NB4 (cell line): ENCODE measurements at regions not wholly inside any gene's neighbourhood (a gene's known extent, or its start where the extent isn't known, plus 50 kb on each side); places are given as distances from the start of the nearest gene placed in this dataset.

Experiments used
- DNase-seq: peaks from one replicate; pipeline ENCODE4 v3.0.0; 2010; ENCODE audit warnings: low read depth
- H3K4me3 ChIP-seq: one replicate; pipeline ENCODE4 v1.5.1; 2011; ENCODE audit warnings: mild to moderate bottlenecking, low read depth, low read length, moderate library complexity
- MYC ChIP-seq: IDR thresholded peaks from 2 replicates; pipeline ENCODE4 v1.6.1; 2011; ENCODE audit warnings: low read depth, low read length
- POLR2A ChIP-seq: IDR thresholded peaks from 2 replicates; pipeline ENCODE4 v1.6.1; 2011; ENCODE audit warnings: mild to moderate bottlenecking; ENCODE audit not compliant: insufficient read length; ENCODE audit errors: extremely low read depth
- TF ChIP-seq, protein P1 (sequence below): IDR thresholded peaks from 2 replicates; pipeline ENCODE4 v1.6.1; 2011; ENCODE audit warnings: low read depth, low read length
- TF ChIP-seq, protein P2 (sequence below): IDR thresholded peaks from one replicate; pipeline ENCODE4 v1.5.1; 2012; ENCODE audit warnings: low read depth, low read length

DNA sequence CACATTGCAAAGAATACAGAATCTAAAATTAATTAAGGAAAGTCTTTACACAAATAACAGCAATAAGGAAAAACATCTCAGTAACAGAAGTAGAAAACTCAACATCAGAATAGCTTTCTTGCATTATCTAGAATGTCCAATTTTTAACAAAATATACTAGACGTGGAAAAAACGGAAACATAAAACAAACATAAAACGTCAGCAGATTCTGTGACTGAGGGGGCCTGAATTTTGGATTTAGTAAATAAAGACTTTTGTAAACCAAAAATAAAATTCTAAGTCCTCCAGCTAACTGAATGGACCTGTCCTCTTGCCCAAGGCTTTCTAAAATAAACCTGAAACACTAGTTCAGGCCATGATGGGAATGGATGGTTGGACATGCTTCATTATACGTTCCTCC lies 773.5 kb upstream of the LRRTM1 start:
- DNase-seq, result no peak
- TF ChIP-seq, protein P1, sequence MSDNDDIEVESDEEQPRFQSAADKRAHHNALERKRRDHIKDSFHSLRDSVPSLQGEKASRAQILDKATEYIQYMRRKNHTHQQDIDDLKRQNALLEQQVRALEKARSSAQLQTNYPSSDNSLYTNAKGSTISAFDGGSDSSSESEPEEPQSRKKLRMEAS, result no peak
- TF ChIP-seq, protein P2, sequence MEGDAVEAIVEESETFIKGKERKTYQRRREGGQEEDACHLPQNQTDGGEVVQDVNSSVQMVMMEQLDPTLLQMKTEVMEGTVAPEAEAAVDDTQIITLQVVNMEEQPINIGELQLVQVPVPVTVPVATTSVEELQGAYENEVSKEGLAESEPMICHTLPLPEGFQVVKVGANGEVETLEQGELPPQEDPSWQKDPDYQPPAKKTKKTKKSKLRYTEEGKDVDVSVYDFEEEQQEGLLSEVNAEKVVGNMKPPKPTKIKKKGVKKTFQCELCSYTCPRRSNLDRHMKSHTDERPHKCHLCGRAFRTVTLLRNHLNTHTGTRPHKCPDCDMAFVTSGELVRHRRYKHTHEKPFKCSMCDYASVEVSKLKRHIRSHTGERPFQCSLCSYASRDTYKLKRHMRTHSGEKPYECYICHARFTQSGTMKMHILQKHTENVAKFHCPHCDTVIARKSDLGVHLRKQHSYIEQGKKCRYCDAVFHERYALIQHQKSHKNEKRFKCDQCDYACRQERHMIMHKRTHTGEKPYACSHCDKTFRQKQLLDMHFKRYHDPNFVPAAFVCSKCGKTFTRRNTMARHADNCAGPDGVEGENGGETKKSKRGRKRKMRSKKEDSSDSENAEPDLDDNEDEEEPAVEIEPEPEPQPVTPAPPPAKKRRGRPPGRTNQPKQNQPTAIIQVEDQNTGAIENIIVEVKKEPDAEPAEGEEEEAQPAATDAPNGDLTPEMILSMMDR, result no peak
- TF ChIP-seq MYC, result no peak
- TF ChIP-seq POLR2A, result no peak
- H3K4me3 ChIP-seq, result no peak overlapping the region

DNA sequence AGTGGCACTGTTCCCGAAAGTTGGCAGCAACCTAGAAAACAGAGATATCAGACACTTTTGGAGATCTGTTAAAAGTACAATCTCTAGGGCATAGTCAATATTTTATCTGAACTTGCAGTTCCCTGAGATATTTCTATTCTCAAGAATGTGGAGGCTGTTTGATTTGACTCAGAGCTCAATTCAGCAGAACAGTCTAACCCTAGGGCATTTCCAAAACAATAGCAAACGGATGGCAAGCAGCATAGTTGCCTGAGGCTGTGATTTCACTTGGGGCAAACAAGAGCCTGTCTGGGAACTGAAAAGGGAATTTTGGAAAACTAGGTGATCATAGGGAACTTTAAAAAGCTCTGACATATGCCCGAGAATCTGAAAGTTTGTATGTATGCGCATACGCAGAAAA lies 772.8 kb upstream of the LRRTM1 start:
- no peak overlapping the region for H3K4me3 ChIP-seq
- TF ChIP-seq MYC, result no peak
- DNase-seq, result no peak

DNA sequence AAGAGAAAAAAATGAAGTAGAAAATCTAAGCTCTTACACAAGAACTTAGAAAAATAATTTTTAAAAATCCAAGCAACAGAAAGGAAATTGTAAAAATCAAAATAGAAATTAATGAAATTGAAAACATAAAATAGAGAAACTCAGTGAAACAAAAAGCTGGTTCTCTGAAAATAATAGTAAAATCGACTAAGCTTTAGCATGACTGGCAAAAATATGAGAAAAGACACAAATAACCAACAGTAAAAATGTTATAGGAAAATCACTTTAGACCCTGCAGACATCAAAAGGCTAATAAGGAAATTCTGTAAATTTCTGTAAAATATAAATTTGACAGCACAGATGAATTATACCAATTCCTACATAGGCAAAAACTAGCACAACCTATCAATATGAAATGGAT lies 768.9 kb upstream of the LRRTM1 start:
- TF ChIP-seq POLR2A (no peak), MYC (no peak)
- TF ChIP-seq, protein P1, result no peak
- TF ChIP-seq, protein P2, result no peak
- DNase-seq, result no peak
- H3K4me3 ChIP-seq, result no peak overlapping the region

DNA sequence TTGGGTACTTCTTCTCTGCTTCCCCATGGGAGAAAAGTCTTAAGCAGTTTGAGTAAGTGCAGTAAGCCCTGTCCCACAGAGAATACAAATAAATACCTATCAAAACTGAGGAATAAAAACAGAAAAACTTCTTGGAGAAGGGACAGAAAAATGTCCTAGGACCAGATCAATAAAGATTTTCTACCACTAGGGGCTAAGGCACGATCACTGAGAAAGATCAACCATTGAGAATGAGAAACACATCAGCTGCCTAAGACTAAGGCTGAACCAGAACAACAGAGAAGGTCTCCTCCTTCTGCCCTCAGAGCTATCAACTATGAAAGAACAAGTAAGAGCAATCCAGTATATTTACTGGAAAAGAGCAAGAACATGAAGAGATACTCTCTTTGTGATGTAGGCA lies 763.6 kb upstream of the LRRTM1 start:
- TF ChIP-seq MYC (no peak), POLR2A (no peak)
- TF ChIP-seq, protein P1, result no peak
- TF ChIP-seq, protein P2, result no peak
- H3K4me3 ChIP-seq, result no peak overlapping the region
- no peak for DNase-seq

DNA sequence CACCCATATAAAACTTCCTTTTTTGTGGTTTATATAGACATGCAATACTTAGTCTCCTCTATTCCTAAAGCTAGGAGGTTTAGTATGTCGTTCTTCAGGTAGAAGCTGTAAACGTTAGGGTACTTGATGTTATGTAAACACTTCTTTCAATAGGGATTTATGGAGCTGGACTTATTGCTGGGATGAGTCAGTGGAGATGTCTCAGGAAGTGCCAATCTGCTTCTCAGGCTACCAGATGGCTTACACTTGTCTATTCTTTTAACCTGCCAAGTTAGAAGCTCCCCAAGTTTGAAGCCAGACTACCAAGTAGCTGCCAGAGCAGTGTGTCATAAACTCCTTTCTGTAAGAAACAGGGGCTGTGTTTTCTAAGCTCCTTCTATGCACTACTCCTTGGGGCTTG lies 756.5 kb upstream of the LRRTM1 start:
- DNase-seq, result no peak
- TF ChIP-seq, protein P2, result no peak
- TF ChIP-seq, protein P1, result no peak
- TF ChIP-seq POLR2A, result no peak
- no peak for TF ChIP-seq MYC

DNA sequence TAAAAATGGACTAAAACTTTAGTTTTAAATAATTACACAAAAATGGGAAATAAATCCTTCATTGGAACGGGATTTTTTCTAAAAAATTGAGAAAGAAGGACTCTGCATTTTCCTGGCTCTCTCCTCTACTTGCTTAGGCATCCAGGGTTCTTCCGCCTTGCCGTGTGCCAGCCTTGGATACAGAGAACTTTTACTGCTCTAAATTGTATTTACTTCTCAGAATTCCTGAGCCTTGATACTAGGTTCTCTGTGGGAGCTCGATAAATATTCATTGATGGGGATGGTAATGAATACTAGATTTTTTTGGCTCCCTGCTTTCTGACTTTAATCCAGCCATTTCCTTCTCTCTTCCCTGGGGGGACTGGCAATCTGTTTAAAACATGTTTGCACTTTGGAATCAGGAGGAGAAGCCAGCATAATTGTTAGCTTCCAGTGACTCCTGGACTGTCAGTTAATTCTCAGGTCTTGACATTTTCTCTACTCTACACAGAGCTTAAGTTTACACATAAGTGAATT lies 746.1 kb upstream of the LRRTM1 start:
- DNase-seq, result no peak
- no peak overlapping the region for H3K4me3 ChIP-seq
- TF ChIP-seq, protein P2, result no peak
- no peak for TF ChIP-seq POLR2A
- TF ChIP-seq MYC, result no peak
- TF ChIP-seq, protein P1, result no peak

More for the DNA sequence above, 756.5 kb upstream of the LRRTM1 start:
- H3K4me3 ChIP-seq, result no peak overlapping the region
